ENCODE measurements at regions not wholly inside any gene's neighbourhood (a gene's known extent, or its start where the extent isn't known, plus 50 kb on each side); places are given as distances from the start of the nearest gene placed in this dataset.

- H3K36me3 ChIP-seq (ENCODE audit: insufficient read depth, low read length): no peaks in the 10 kb centered on the region
- H2AFZ ChIP-seq (ENCODE audit: low read depth, low read length): no peak overlapping the region
- H3K4me3 ChIP-seq (ENCODE audit: low read length): no peak overlapping the region
- H3K27me3 ChIP-seq (ENCODE audit: insufficient read depth, low read length): no peaks in the 10 kb centered on the region
- H3K9me3 ChIP-seq (ENCODE audit: low read length): no peaks in the 10 kb centered on the region
- H3K4me1 ChIP-seq (ENCODE audit: insufficient read depth, low read length): peaks cover 3% of the 10 kb centered on the region
Observed at GRCh38 chr12:108033090-108033489, 96.0 kb upstream of the WSCD2 start.

GRCh38 chr12:108035372-108035771 lies 93.7 kb upstream of the WSCD2 start:
- H3K9me3 ChIP-seq (ENCODE audit: low read length): no peaks in the 10 kb centered on the region
- H3K4me3 ChIP-seq (ENCODE audit: low read length): no peak overlapping the region
- H3K36me3 ChIP-seq (ENCODE audit: insufficient read depth, low read length): no peaks in the 10 kb centered on the region
- no peak overlapping the region for H2AFZ ChIP-seq (ENCODE audit: low read depth, low read length)
- H3K4me1 ChIP-seq (ENCODE audit: insufficient read depth, low read length): peaks cover 3% of the 10 kb centered on the region
- no peaks in the 10 kb centered on the region for H3K27me3 ChIP-seq (ENCODE audit: insufficient read depth, low read length)

GRCh38 chr12:108037960-108038359 lies 91.1 kb upstream of the WSCD2 start:
- H3K4me3 ChIP-seq (ENCODE audit: low read length): no peak overlapping the region
- no peaks in the 10 kb centered on the region for H3K36me3 ChIP-seq (ENCODE audit: insufficient read depth, low read length)
- peaks cover 3% of the 10 kb centered on the region for H3K4me1 ChIP-seq (ENCODE audit: insufficient read depth, low read length)
- no peak overlapping the region for H2AFZ ChIP-seq (ENCODE audit: low read depth, low read length)
- no peaks in the 10 kb centered on the region for H3K9me3 ChIP-seq (ENCODE audit: low read length)
- no peaks in the 10 kb centered on the region for H3K27me3 ChIP-seq (ENCODE audit: insufficient read depth, low read length)

GRCh38 chr12:108039794-108040193 lies 89.3 kb upstream of the WSCD2 start:
- H3K9me3 ChIP-seq (ENCODE audit: low read length): no peaks in the 10 kb centered on the region
- no peaks in the 10 kb centered on the region for H3K4me1 ChIP-seq (ENCODE audit: insufficient read depth, low read length)
- no peak overlapping the region for H3K4me3 ChIP-seq (ENCODE audit: low read length)
- H3K36me3 ChIP-seq (ENCODE audit: insufficient read depth, low read length): no peaks in the 10 kb centered on the region
- no peaks in the 10 kb centered on the region for H3K27me3 ChIP-seq (ENCODE audit: insufficient read depth, low read length)
- no peak overlapping the region for H2AFZ ChIP-seq (ENCODE audit: low read depth, low read length)

- Histone ChIP-seq H3K4me1 (ENCODE audit: insufficient read depth, low read length) (no peaks in the 10 kb centered on the region), H3K36me3 (ENCODE audit: insufficient read depth, low read length) (no peaks in the 10 kb centered on the region), H3K4me3 (ENCODE audit: low read length) (no peak overlapping the region), H3K27me3 (ENCODE audit: insufficient read depth, low read length) (no peaks in the 10 kb centered on the region), H3K9me3 (ENCODE audit: low read length) (no peaks in the 10 kb centered on the region), H2AFZ (ENCODE audit: low read depth, low read length) (no peak overlapping the region)
Observed at GRCh38 chr12:108040947-108041346, 88.1 kb upstream of the WSCD2 start.

- no peaks in the 10 kb centered on the region for H3K4me1 ChIP-seq (ENCODE audit: insufficient read depth, low read length)
- H3K4me3 ChIP-seq (ENCODE audit: low read length): no peak overlapping the region
- H3K27me3 ChIP-seq (ENCODE audit: insufficient read depth, low read length): no peaks in the 10 kb centered on the region
- H3K36me3 ChIP-seq (ENCODE audit: insufficient read depth, low read length): no peaks in the 10 kb centered on the region
- no peaks in the 10 kb centered on the region for H3K9me3 ChIP-seq (ENCODE audit: low read length)
- H2AFZ ChIP-seq (ENCODE audit: low read depth, low read length): no peak overlapping the region
Observed at GRCh38 chr12:108043286-108043685, 85.8 kb upstream of the WSCD2 start.

- no peaks in the 10 kb centered on the region for H3K27me3 ChIP-seq (ENCODE audit: insufficient read depth, low read length)
Observed at GRCh38 chr12:108043750-108044533, 85.1 kb upstream of the WSCD2 start.

GRCh38 chr12:108046135-108046534 lies 83.0 kb upstream of the WSCD2 start:
- no peaks in the 10 kb centered on the region for H3K36me3 ChIP-seq (ENCODE audit: insufficient read depth, low read length)
- no peaks in the 10 kb centered on the region for H3K4me1 ChIP-seq (ENCODE audit: insufficient read depth, low read length)
- H3K9me3 ChIP-seq (ENCODE audit: low read length): no peaks in the 10 kb centered on the region
- H3K27me3 ChIP-seq (ENCODE audit: insufficient read depth, low read length): no peaks in the 10 kb centered on the region
- H3K4me3 ChIP-seq (ENCODE audit: low read length): no peak overlapping the region
- H2AFZ ChIP-seq (ENCODE audit: low read depth, low read length): no peak overlapping the region

More at GRCh38 chr12:108043750-108044533, 85.1 kb upstream of the WSCD2 start:
- no peaks in the 10 kb centered on the region for H3K4me1 ChIP-seq (ENCODE audit: insufficient read depth, low read length)
- no peak overlapping the region for H2AFZ ChIP-seq (ENCODE audit: low read depth, low read length)
- H3K36me3 ChIP-seq (ENCODE audit: insufficient read depth, low read length): no peaks in the 10 kb centered on the region
- no peak overlapping the region for H3K4me3 ChIP-seq (ENCODE audit: low read length)
- H3K9me3 ChIP-seq (ENCODE audit: low read length): no peaks in the 10 kb centered on the region

- Histone ChIP-seq H3K27me3 (ENCODE audit: insufficient read depth, low read length) (no peaks in the 10 kb centered on the region), H2AFZ (ENCODE audit: low read depth, low read length) (no peak overlapping the region), H3K36me3 (ENCODE audit: insufficient read depth, low read length) (no peaks in the 10 kb centered on the region), H3K4me3 (ENCODE audit: low read length) (no peak overlapping the region), H3K4me1 (ENCODE audit: insufficient read depth, low read length) (no peaks in the 10 kb centered on the region), H3K9me3 (ENCODE audit: low read length) (no peaks in the 10 kb centered on the region)
Observed at GRCh38 chr12:108046650-108047049, 82.4 kb upstream of the WSCD2 start.

GRCh38 chr12:108047071-108047550 lies 82.0 kb upstream of the WSCD2 start:
- H3K27me3 ChIP-seq (ENCODE audit: insufficient read depth, low read length): no peaks in the 10 kb centered on the region
- H2AFZ ChIP-seq (ENCODE audit: low read depth, low read length): no peak overlapping the region
- no peaks in the 10 kb centered on the region for H3K4me1 ChIP-seq (ENCODE audit: insufficient read depth, low read length)
- H3K36me3 ChIP-seq (ENCODE audit: insufficient read depth, low read length): no peaks in the 10 kb centered on the region
- no peaks in the 10 kb centered on the region for H3K9me3 ChIP-seq (ENCODE audit: low read length)
- H3K4me3 ChIP-seq (ENCODE audit: low read length): no peak overlapping the region

GRCh38 chr12:108048686-108049085 lies 80.4 kb upstream of the WSCD2 start:
- no peaks in the 10 kb centered on the region for H3K9me3 ChIP-seq (ENCODE audit: low read length)
- H2AFZ ChIP-seq (ENCODE audit: low read depth, low read length): no peak overlapping the region
- no peaks in the 10 kb centered on the region for H3K4me1 ChIP-seq (ENCODE audit: insufficient read depth, low read length)
- no peaks in the 10 kb centered on the region for H3K27me3 ChIP-seq (ENCODE audit: insufficient read depth, low read length)
- H3K4me3 ChIP-seq (ENCODE audit: low read length): no peak overlapping the region
- H3K36me3 ChIP-seq (ENCODE audit: insufficient read depth, low read length): no peaks in the 10 kb centered on the region

GRCh38 chr12:108050696-108051095 lies 78.4 kb upstream of the WSCD2 start:
- no peaks in the 10 kb centered on the region for H3K9me3 ChIP-seq (ENCODE audit: low read length)
- no peaks in the 10 kb centered on the region for H3K27me3 ChIP-seq (ENCODE audit: insufficient read depth, low read length)
- no peaks in the 10 kb centered on the region for H3K4me1 ChIP-seq (ENCODE audit: insufficient read depth, low read length)
- no peak overlapping the region for H3K4me3 ChIP-seq (ENCODE audit: low read length)
- H3K36me3 ChIP-seq (ENCODE audit: insufficient read depth, low read length): no peaks in the 10 kb centered on the region
- H2AFZ ChIP-seq (ENCODE audit: low read depth, low read length): no peak overlapping the region

GRCh38 chr12:108052260-108052659 lies 76.8 kb upstream of the WSCD2 start:
- no peaks in the 10 kb centered on the region for H3K9me3 ChIP-seq (ENCODE audit: low read length)
- H3K4me3 ChIP-seq (ENCODE audit: low read length): no peak overlapping the region
- H3K27me3 ChIP-seq (ENCODE audit: insufficient read depth, low read length): peaks cover 3% of the 10 kb centered on the region
- H3K4me1 ChIP-seq (ENCODE audit: insufficient read depth, low read length): no peaks in the 10 kb centered on the region
- H2AFZ ChIP-seq (ENCODE audit: low read depth, low read length): no peak overlapping the region
- H3K36me3 ChIP-seq (ENCODE audit: insufficient read depth, low read length): no peaks in the 10 kb centered on the region

- no peaks in the 10 kb centered on the region for H3K9me3 ChIP-seq (ENCODE audit: low read length)
- no peak overlapping the region for H2AFZ ChIP-seq (ENCODE audit: low read depth, low read length)
- H3K4me1 ChIP-seq (ENCODE audit: insufficient read depth, low read length): no peaks in the 10 kb centered on the region
- no peaks in the 10 kb centered on the region for H3K36me3 ChIP-seq (ENCODE audit: insufficient read depth, low read length)
- no peak overlapping the region for H3K4me3 ChIP-seq (ENCODE audit: low read length)
- peaks cover 3% of the 10 kb centered on the region for H3K27me3 ChIP-seq (ENCODE audit: insufficient read depth, low read length)
Observed at GRCh38 chr12:108053512-108053911, 75.6 kb upstream of the WSCD2 start.

All from neuron (in vitro differentiated cells).